ENCODE measurements at regions not wholly inside any gene's neighbourhood (a gene's known extent, or its start where the extent isn't known, plus 50 kb on each side); places are given as distances from the start of the nearest gene placed in this dataset.

GRCh38 chr10:118407777-118408176 is 65.7 kb upstream of the FAM204A start:
- Histone ChIP-seq H3K27me3 (ENCODE audit: low read depth) (peaks cover 3% of the 10 kb centered on the region; the same call in 1 of the 2 replicates), H3K4me1 (no peaks in the 10 kb centered on the region), H3K4me3 (no peak overlapping the region), H3K36me3 (replicated peaks) (no peaks in the 10 kb centered on the region), H3K9me3 (no peaks in the 10 kb centered on the region)
- no peak for DNase-seq (ENCODE audit: low spot score in 2 of 2)
- in situ Hi-C loops (cut with MboI; ENCODE audit: low sequenced_read_pairs): no loop called here

GRCh38 chr10:118407026-118407425 is 64.9 kb upstream of the FAM204A start:
- DNase-seq (ENCODE audit: low spot score in 2 of 2): no peak
- Histone ChIP-seq H3K4me1 (no peaks in the 10 kb centered on the region), H3K36me3 (replicated peaks) (no peaks in the 10 kb centered on the region), H3K4me3 (no peak overlapping the region), H3K9me3 (no peaks in the 10 kb centered on the region), H3K27me3 (ENCODE audit: low read depth) (peaks cover 4% of the 10 kb centered on the region; the same call in 1 of the 2 replicates)
- in situ Hi-C loops (cut with MboI; ENCODE audit: low sequenced_read_pairs): no loop called here

GRCh38 chr10:118405928-118406327 is 63.8 kb upstream of the FAM204A start:
- in situ Hi-C loops (cut with MboI; ENCODE audit: low sequenced_read_pairs): no loop called here
- DNase-seq (ENCODE audit: low spot score in 2 of 2): no peak
- Histone ChIP-seq H3K9me3 (peaks cover 3% of the 10 kb centered on the region; the same call in 1 of the 2 replicates), H3K36me3 (replicated peaks) (no peaks in the 10 kb centered on the region), H3K4me3 (no peak overlapping the region), H3K27me3 (ENCODE audit: low read depth) (peaks cover 8% of the 10 kb centered on the region; the same call in 1 of the 2 replicates), H3K4me1 (no peaks in the 10 kb centered on the region)

- Histone ChIP-seq H3K36me3 (replicated peaks) (no peaks in the 10 kb centered on the region), H3K4me1 (no peaks in the 10 kb centered on the region), H3K4me3 (no peak overlapping the region), H3K27me3 (ENCODE audit: low read depth) (peaks cover 8% of the 10 kb centered on the region; the same call in 1 of the 2 replicates), H3K9me3 (peaks cover 3% of the 10 kb centered on the region; the same call in 1 of the 2 replicates)
- in situ Hi-C loops (cut with MboI; ENCODE audit: low sequenced_read_pairs): no loop called here
- DNase-seq (ENCODE audit: low spot score in 2 of 2): no peak
These were observed 61.8 kb upstream of the FAM204A start for GRCh38 chr10:118403967-118404366.

GRCh38 chr10:118401708-118402193 is 59.6 kb upstream of the FAM204A start:
- no peak overlapping the region for H3K4me3 ChIP-seq
- no peak for DNase-seq (ENCODE audit: low spot score in 2 of 2)
- in situ Hi-C loops (cut with MboI; ENCODE audit: low sequenced_read_pairs): no loop called here
- no peaks in the 10 kb centered on the region for H3K4me1 ChIP-seq
- no peaks in the 10 kb centered on the region for H3K36me3 ChIP-seq (replicated peaks)
- peaks cover 8% of the 10 kb centered on the region; the same call in 1 of the 2 replicates for H3K27me3 ChIP-seq (ENCODE audit: low read depth)
- H3K9me3 ChIP-seq: peaks cover 3% of the 10 kb centered on the region; the same call in 1 of the 2 replicates

GRCh38 chr10:118397391-118397790 is 55.3 kb upstream of the FAM204A start:
- Histone ChIP-seq H3K4me3 (no peak overlapping the region), H3K36me3 (replicated peaks) (no peaks in the 10 kb centered on the region), H3K27me3 (ENCODE audit: low read depth) (peaks cover 5% of the 10 kb centered on the region; the same call in 1 of the 2 replicates), H3K4me1 (peaks cover 5% of the 10 kb centered on the region), H3K9me3 (peaks cover 3% of the 10 kb centered on the region; the same call in 1 of the 2 replicates)
- in situ Hi-C loops (cut with MboI; ENCODE audit: low sequenced_read_pairs): no loop called here
- DNase-seq (ENCODE audit: low spot score in 2 of 2): no peak

- in situ Hi-C loops (cut with MboI; ENCODE audit: low sequenced_read_pairs): no loop called here
- Histone ChIP-seq H3K4me1 (peaks cover 5% of the 10 kb centered on the region), H3K4me3 (no peak overlapping the region), H3K9me3 (no peaks in the 10 kb centered on the region), H3K36me3 (replicated peaks) (no peaks in the 10 kb centered on the region), H3K27me3 (ENCODE audit: low read depth) (no peaks in the 10 kb centered on the region)
- no peak for DNase-seq (ENCODE audit: low spot score in 2 of 2)
These were observed 53.8 kb upstream of the FAM204A start for GRCh38 chr10:118395947-118396346.

GRCh38 chr10:118394301-118395200 is 52.4 kb upstream of the FAM204A start:
- H3K27me3 ChIP-seq (ENCODE audit: low read depth): no peaks in the 10 kb centered on the region
- DNase-seq (ENCODE audit: low spot score in 2 of 2): peak in 1 of 2 experiments; percentile 56
- in situ Hi-C loops (cut with MboI; ENCODE audit: low sequenced_read_pairs): no loop called here
- H3K4me3 ChIP-seq: no peak overlapping the region
- H3K4me1 ChIP-seq: peaks cover 5% of the 10 kb centered on the region
- H3K36me3 ChIP-seq (replicated peaks): no peaks in the 10 kb centered on the region
- H3K9me3 ChIP-seq: no peaks in the 10 kb centered on the region

GRCh38 chr10:118392761-118393160 is 50.6 kb upstream of the FAM204A start:
- in situ Hi-C loops (cut with MboI; ENCODE audit: low sequenced_read_pairs): no loop called here
- no peaks in the 10 kb centered on the region for H3K9me3 ChIP-seq
- H3K4me1 ChIP-seq: peaks cover 5% of the 10 kb centered on the region
- no peak overlapping the region for H3K4me3 ChIP-seq
- H3K27me3 ChIP-seq (ENCODE audit: low read depth): no peaks in the 10 kb centered on the region
- H3K36me3 ChIP-seq (replicated peaks): no peaks in the 10 kb centered on the region
- no peak for DNase-seq (ENCODE audit: low spot score in 2 of 2)
